DOHH2 (cell line): ENCODE measurements at regions not wholly inside any gene's neighbourhood (a gene's known extent, or its start where the extent isn't known, plus 50 kb on each side); places are given as distances from the start of the nearest gene placed in this dataset.

Source experiments
- H3F3A ChIP-seq: fragments of 200-600 bp; sonication (generic), shearing (Covaris generic); 2 replicates; pipeline ENCODE4 v1.6.0; 2016; ENCODE audit warnings: antibody characterized with exemption, mild to moderate bottlenecking; ENCODE audit not compliant: control insufficient read depth, insufficient read depth
- H3K27ac ChIP-seq: fragments of 200-600 bp; sonication (generic); 2 replicates; pipeline ENCODE4 v1.5.1; 2014; ENCODE audit warnings: low read depth, mild to moderate bottlenecking, low read length, moderate library complexity
- H3K27me3 ChIP-seq: fragments of 200-600 bp; sonication (generic); 2 replicates; pipeline ENCODE4 v1.6.1; 2014; ENCODE audit warnings: mild to moderate bottlenecking, low read length, mixed read lengths; ENCODE audit not compliant: control insufficient read depth
- H3K36me3 ChIP-seq: fragments of 200-600 bp; sonication (generic); 2 replicates; pipeline ENCODE4 v1.6.1; 2014; ENCODE audit warnings: mild to moderate bottlenecking, low read length, moderate library complexity, mixed read lengths; ENCODE audit not compliant: control insufficient read depth
- H3K4me1 ChIP-seq: fragments of 200-600 bp; sonication (generic); 2 replicates; pipeline ENCODE4 v1.6.1; 2014; ENCODE audit warnings: mild to moderate bottlenecking, low read length, mixed read lengths; ENCODE audit not compliant: control insufficient read depth
- H3K4me2 ChIP-seq: fragments of 200-600 bp; sonication (generic); 2 replicates; pipeline ENCODE4 v1.6.0; 2014; ENCODE audit warnings: mild to moderate bottlenecking, low read length, moderate library complexity
- H3K4me3 ChIP-seq: fragments of 200-600 bp; sonication (generic); 2 replicates; pipeline ENCODE4 v1.5.1; 2014; ENCODE audit warnings: mild to moderate bottlenecking, low read length, mixed read lengths
- H3K79me2 ChIP-seq: fragments of 200-600 bp; sonication (generic); 2 replicates; pipeline ENCODE4 v1.6.1; 2014; ENCODE audit warnings: mild to moderate bottlenecking, low read length, mixed read lengths; ENCODE audit not compliant: control insufficient read depth
- H3K9me2 ChIP-seq: fragments of 200-600 bp; sonication (generic); replicated peaks from 2 replicates; pipeline ENCODE4 v1.6.1; 2014; ENCODE audit warnings: mild to moderate bottlenecking, low read length, mixed read lengths; ENCODE audit not compliant: control insufficient read depth
- H3K9me3 ChIP-seq: fragments of 200-600 bp; sonication (generic); 2 replicates; pipeline ENCODE4 v1.6.1; 2014; ENCODE audit warnings: antibody characterized with exemption, low read length, mixed read lengths; ENCODE audit not compliant: control insufficient read depth, insufficient read depth
- H4K20me1 ChIP-seq: fragments of 200-600 bp; sonication (generic); 2 replicates; pipeline ENCODE4 v1.6.0; 2014; ENCODE audit warnings: low read depth, mild to moderate bottlenecking, antibody characterized with exemption, low read length, moderate library complexity; ENCODE audit not compliant: control insufficient read depth, insufficient read depth
- EZH2phosphoT487 ChIP-seq: fragments of 200-600 bp; sonication (generic); IDR thresholded peaks from 2 replicates; pipeline ENCODE4 v1.6.1; 2017; ENCODE audit warnings: borderline replicate concordance, mild to moderate bottlenecking, antibody characterized with exemption, low read length, moderate library complexity, mixed read lengths
- TF ChIP-seq, protein P1 (sequence below): fragments of 200-600 bp; sonication (generic); IDR thresholded peaks from one replicate; pipeline ENCODE4 v1.5.1; 2014; ENCODE audit warnings: antibody characterized with exemption, mild to moderate bottlenecking, low read depth, low read length; ENCODE audit not compliant: poor library complexity, severe bottlenecking

DNA sequence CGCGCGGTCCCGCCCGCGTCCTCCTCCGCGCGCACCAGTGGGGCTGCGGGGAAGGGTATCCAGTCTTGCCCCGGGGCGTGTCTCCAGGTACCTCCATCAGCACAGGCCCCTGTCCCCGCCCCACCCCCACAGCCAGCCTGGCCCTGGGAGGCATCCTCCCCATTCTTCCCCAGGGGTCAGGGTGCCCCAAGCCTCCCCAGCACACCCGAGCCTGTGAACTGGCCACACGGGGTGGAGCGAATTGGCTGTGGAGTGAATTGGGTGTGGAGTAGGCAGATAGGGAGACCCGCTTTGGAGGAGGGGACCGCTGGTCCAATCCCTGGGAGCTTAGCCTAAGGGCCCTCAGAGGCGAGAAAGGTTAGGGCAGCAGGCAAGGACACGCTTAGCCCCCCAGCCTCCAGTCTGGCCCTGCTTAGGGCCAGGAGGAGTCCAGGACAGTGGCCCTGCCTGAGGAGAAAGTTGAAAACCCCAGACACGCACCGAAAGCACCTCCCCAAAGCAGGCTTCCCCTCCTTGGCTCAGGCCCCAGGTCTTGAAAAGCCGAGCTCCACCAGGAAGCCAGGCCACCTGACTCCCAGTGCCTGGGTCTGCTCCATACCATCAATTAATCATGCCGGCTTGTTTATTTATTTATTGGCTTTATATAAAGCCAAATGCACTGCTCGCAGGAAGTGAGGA lies 107.7 kb upstream of the SLC6A11 start:
- no peaks in the 10 kb centered on the region for H4K20me1 ChIP-seq
- no peaks in the 10 kb centered on the region for H3F3A ChIP-seq
- TF ChIP-seq EZH2phosphoT487, result no peak
- TF ChIP-seq, protein P1, sequence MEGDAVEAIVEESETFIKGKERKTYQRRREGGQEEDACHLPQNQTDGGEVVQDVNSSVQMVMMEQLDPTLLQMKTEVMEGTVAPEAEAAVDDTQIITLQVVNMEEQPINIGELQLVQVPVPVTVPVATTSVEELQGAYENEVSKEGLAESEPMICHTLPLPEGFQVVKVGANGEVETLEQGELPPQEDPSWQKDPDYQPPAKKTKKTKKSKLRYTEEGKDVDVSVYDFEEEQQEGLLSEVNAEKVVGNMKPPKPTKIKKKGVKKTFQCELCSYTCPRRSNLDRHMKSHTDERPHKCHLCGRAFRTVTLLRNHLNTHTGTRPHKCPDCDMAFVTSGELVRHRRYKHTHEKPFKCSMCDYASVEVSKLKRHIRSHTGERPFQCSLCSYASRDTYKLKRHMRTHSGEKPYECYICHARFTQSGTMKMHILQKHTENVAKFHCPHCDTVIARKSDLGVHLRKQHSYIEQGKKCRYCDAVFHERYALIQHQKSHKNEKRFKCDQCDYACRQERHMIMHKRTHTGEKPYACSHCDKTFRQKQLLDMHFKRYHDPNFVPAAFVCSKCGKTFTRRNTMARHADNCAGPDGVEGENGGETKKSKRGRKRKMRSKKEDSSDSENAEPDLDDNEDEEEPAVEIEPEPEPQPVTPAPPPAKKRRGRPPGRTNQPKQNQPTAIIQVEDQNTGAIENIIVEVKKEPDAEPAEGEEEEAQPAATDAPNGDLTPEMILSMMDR, result no peak
- no peaks in the 10 kb centered on the region for H3K27me3 ChIP-seq
- H3K9me3 ChIP-seq, result no peaks in the 10 kb centered on the region
- no peaks in the 10 kb centered on the region for H3K79me2 ChIP-seq
- H3K27ac ChIP-seq, result no peak overlapping the region
- no peaks in the 10 kb centered on the region for H3K9me2 ChIP-seq
- no peak overlapping the region for H3K4me3 ChIP-seq
- H3K36me3 ChIP-seq, result no peaks in the 10 kb centered on the region
- H3K4me2 ChIP-seq, result no peak overlapping the region
- no peaks in the 10 kb centered on the region for H3K4me1 ChIP-seq

DNA sequence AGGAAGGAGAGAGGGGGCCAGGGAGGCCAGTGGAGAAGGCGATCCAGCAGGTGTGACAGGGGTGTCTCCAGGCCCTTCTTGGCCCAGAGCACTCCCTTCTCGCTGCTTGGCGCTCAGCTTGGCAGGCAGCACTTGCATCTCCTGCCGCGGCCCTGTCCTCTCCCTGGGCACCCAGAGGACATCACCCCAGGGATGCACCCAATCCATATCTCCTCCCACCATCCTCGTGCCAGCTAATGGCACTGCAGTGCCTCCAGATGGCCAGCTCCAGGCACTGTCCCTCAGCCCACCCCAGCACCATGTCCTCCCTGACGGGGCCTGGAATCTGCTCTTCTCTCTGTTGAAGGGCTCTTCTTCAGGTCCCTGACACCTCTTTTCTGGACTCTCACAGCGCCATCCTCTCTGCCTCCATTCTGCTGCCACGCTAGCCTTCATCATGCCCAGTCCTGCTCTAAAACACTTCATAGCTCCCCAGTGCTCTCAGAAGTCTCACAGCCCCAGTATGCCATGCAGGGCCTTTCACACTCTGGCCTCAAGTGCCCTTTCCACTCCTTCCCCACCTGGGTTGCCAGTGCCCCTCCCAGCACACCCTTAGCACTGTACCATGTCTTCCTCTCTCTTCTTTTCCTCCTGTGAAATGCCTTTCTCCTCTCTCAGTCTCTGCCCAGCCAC lies 106.8 kb upstream of the SLC6A11 start:
- no peaks in the 10 kb centered on the region for H3K9me2 ChIP-seq
- H3K4me3 ChIP-seq, result no peak overlapping the region
- H3F3A ChIP-seq, result no peaks in the 10 kb centered on the region
- no peak overlapping the region for H3K4me2 ChIP-seq
- H3K79me2 ChIP-seq, result no peaks in the 10 kb centered on the region
- H3K27ac ChIP-seq, result no peak overlapping the region
- no peaks in the 10 kb centered on the region for H3K36me3 ChIP-seq
- H3K4me1 ChIP-seq, result no peaks in the 10 kb centered on the region
- no peaks in the 10 kb centered on the region for H3K27me3 ChIP-seq
- H3K9me3 ChIP-seq, result no peaks in the 10 kb centered on the region
- no peaks in the 10 kb centered on the region for H4K20me1 ChIP-seq
- TF ChIP-seq, protein P1, result no peak
- no peak for TF ChIP-seq EZH2phosphoT487

DNA sequence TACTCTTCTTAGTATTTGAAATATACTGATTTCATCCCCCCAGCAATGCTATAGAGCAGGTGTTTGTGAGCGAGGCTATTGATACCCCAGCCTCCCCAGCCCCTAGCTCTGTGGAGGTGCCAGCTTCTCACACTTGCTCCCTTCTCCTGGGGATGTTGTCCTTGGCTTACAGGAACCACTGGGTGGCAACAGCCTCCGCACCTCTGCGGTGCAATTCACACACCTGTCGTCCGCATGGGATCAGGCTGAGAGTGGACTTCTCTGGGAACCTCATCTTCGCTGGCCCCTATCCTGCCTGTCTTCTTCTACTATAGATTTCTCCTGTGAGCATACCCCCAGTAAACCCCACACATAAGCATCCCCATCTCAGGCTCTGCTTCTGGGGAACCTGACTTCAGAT lies 103.9 kb upstream of the SLC6A11 start:
- H3K79me2 ChIP-seq, result no peaks in the 10 kb centered on the region
- TF ChIP-seq EZH2phosphoT487, result no peak
- TF ChIP-seq, protein P1, result no peak
- H3K36me3 ChIP-seq, result no peaks in the 10 kb centered on the region
- no peaks in the 10 kb centered on the region for H3K9me2 ChIP-seq
- H3K27me3 ChIP-seq, result no peaks in the 10 kb centered on the region
- no peak overlapping the region for H3K4me2 ChIP-seq
- H3K4me1 ChIP-seq, result no peaks in the 10 kb centered on the region
- H3K27ac ChIP-seq, result no peak overlapping the region
- H3K4me3 ChIP-seq, result no peak overlapping the region
- no peaks in the 10 kb centered on the region for H4K20me1 ChIP-seq
- 0 out of 2 replicates have a peak, but pooled peaks cover 3% of the 10 kb centered on the region for H3K9me3 ChIP-seq
- H3F3A ChIP-seq, result no peaks in the 10 kb centered on the region
